ENCODE measurements at regions not wholly inside any gene's neighbourhood (a gene's known extent, or its start where the extent isn't known, plus 50 kb on each side); places are given as distances from the start of the nearest gene placed in this dataset.
"Not testable (repeated sequence)": the region's sequence is repeated elsewhere in the genome, so short reads cannot be mapped to it uniquely, and the experiment has no call there.

DNA sequence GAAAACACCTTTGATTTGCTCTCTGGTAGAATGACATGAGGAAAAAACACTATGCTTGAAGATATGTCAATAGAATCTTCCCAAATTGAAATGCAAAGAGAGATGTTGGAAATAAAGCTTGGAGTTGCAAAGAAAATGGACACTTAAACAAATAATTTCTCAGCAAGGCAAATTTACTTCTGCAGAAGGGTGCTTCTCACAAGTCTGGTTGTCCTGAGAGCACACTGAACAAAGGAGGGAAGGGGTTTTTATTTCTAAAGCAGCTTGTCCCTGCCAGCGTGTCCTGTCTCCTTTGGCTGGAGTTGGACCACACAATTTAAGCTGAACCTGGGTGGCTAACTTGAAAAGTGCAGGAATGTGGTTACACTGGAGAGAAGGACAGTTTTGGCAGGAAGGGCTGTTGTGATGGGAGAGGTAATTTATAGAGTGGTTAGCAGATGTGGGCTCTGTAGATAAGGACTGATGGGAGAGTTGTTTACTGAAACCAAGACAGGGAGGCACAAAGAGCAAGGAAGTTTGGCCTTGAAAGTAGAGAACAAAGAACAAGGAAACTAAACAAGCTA is 454.6 kb upstream of the EYS start:
- DNase-seq (ENCODE audit: low spot score): no peak

DNA sequence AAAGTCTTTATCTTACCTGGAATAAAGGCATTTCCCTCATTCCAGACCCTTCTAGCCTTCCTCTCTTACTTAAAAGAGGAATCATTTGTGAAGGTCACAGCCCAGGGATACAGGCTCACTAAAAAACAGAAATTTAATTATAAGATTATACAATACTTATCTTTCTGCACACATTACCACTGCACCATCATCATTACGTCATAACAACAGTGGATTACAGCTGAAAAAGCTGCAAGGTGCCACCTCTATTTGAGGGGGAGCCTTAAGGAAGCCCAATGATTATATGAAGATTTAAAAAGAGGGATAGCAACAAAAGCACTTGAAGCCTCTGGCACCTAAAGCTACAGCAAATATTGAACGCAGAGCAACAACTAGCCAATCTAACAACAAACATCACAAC is 452.9 kb upstream of the EYS start:
- no peak for DNase-seq (ENCODE audit: low spot score)

DNA sequence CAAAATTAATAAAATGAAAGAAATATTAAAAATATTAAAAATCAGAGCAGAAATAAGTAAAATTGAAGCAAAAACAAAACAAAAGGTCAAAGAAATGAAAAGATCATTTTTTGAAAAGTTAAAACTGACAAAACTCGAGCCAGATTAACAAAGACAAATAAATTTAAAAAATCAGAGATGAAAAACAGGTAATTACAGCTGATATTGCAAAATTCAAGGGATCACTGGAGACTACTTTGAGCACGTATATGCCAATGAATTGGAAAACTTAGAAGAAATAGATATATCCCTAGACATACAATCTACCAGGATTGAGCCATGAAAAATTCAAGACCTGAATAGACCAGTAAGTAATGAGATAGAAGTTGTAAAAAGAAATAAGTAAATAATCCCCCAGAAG is 446.2 kb upstream of the EYS start:
- no peak for DNase-seq (ENCODE audit: low spot score)

DNA sequence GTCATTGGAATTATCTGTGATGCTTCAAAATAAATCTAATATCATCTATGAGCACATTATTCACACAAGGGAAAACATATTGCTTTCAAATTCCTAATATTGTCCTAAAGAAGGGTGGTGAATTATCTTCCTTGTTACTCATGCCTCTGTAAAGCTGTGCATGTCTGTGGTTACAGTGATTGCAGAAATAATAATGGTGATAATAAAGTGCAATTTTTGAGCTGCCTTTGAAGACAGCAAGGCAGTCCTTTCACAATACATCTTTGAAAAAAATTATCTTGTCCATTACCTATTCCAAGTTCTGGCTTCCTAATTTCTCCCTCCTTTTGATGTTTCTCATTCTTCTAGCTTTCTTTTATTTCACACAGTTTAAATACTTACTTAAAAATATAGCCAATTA is 442.1 kb upstream of the EYS start:
- no peak for DNase-seq (ENCODE audit: low spot score)

DNA sequence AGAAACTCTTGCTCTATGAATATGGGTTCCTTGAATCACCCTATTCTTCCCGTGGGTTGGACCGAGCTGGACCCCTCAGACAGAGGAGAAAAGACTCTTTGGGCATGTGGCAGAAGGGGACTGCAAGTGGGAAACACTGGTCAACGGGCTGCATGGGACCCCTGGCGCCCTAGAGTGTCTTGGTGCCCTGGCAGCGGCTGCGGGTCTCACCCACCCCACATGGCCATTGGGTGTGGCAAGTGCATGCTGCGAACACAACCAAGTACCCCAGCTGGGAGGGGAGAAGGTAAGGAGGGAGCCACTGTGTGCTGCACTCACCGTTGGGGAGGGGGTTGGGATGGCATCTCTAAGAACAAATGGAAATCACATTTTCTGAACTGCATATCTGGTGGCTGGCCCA is 438.8 kb upstream of the EYS start:
- no peak for DNase-seq (ENCODE audit: low spot score)

GRCh38 chr6:66134021-66134420 is 427.0 kb upstream of the EYS start:
- no peak for DNase-seq (ENCODE audit: low spot score)

- DNase-seq (ENCODE audit: low spot score): no peak
Measured at GRCh38 chr6:66128656-66129055, 421.6 kb upstream of the EYS start.

GRCh38 chr6:66128243-66128642 is 421.2 kb upstream of the EYS start:
- no peak for DNase-seq (ENCODE audit: low spot score)

GRCh38 chr6:66127061-66127460 is 420.0 kb upstream of the EYS start:
- DNase-seq (ENCODE audit: low spot score): no peak

DNA sequence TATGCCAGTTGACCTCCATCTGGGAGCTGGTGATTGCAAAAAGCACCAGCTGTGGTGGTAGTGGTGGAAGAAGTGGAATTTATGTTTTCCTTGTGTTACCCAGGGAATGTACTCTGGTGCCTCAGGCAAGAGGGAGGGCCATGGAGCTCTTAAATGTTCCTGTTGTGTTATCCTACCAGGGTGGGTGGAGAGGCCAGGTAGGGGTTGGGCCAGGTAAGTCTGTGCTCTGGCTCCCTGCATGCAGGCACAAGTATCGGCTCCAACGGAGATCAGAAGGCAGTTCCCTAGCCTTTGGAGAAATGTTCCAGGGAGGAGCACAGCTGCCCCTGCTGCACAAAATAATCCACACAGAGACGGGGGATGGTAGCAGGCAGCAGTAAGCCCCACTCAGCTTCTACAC is 419.3 kb upstream of the EYS start:
- DNase-seq (ENCODE audit: low spot score): no peak

GRCh38 chr6:66103954-66104353 is 396.9 kb upstream of the EYS start:
- DNase-seq (ENCODE audit: low spot score): no peak

- no peak for DNase-seq (ENCODE audit: low spot score)
Measured at GRCh38 chr6:66103354-66103753, 396.3 kb upstream of the EYS start.

- no peak for DNase-seq (ENCODE audit: low spot score)
Measured at GRCh38 chr6:66096679-66097078, 389.7 kb upstream of the EYS start.

GRCh38 chr6:66094615-66095014 is 387.6 kb upstream of the EYS start:
- no peak for DNase-seq (ENCODE audit: low spot score)

DNA sequence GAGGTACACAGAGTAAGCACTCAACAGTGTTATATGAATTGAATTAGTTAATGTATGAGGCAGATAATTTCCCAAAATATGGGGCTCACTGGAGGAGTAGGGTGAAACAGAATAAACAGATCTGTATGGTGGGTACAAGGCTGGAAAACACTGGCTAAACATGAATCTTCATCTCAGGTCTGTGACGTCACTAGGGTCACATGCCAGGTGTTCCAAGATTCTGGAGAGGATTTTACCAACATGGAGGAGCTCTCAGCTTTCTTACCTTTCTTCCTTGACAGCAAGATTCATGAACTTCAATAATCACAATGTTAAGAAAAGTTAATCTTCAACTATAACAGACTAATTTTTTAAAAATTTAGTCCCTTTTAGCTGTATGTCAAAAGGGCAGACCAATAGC is 385.3 kb upstream of the EYS start:
- not testable (repeated sequence) for DNase-seq (ENCODE audit: low spot score)

GRCh38 chr6:66086532-66086931 is 379.5 kb upstream of the EYS start:
- DNase-seq (ENCODE audit: low spot score): no peak

- no peak for DNase-seq (ENCODE audit: low spot score)
Measured at GRCh38 chr6:66082914-66083313, 375.9 kb upstream of the EYS start.

GRCh38 chr6:66068907-66069306 is 361.9 kb upstream of the EYS start:
- no peak for DNase-seq (ENCODE audit: low spot score)

GRCh38 chr6:66068033-66068432 is 361.0 kb upstream of the EYS start:
- DNase-seq (ENCODE audit: low spot score): no peak

- DNase-seq (ENCODE audit: low spot score): no peak
Measured at GRCh38 chr6:66065313-66065712, 358.3 kb upstream of the EYS start.

DNA sequence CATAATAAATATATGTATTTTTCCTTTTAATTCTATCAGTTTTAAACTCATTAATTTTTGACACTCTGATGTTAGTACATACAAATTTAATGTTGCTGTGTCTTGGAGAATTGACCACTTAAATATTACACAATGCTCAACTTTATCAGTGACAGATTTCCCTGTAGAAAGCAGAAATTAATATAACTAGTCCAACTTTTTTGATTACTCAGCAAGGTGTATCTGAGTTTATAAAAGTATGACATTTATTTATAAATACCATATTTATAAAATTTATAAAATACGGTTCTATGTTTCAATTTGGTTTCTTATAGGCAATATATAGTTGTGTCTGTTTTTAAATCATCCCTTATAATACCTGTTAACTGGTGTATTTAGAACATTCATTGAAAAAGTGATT is 350.0 kb upstream of the EYS start:
- DNase-seq (ENCODE audit: low spot score): no peak

- no peak for DNase-seq (ENCODE audit: low spot score)
Measured at GRCh38 chr6:66054967-66055366, 347.9 kb upstream of the EYS start.

- DNase-seq (ENCODE audit: low spot score): no peak
Measured at GRCh38 chr6:66051812-66052211, 344.8 kb upstream of the EYS start.

DNA sequence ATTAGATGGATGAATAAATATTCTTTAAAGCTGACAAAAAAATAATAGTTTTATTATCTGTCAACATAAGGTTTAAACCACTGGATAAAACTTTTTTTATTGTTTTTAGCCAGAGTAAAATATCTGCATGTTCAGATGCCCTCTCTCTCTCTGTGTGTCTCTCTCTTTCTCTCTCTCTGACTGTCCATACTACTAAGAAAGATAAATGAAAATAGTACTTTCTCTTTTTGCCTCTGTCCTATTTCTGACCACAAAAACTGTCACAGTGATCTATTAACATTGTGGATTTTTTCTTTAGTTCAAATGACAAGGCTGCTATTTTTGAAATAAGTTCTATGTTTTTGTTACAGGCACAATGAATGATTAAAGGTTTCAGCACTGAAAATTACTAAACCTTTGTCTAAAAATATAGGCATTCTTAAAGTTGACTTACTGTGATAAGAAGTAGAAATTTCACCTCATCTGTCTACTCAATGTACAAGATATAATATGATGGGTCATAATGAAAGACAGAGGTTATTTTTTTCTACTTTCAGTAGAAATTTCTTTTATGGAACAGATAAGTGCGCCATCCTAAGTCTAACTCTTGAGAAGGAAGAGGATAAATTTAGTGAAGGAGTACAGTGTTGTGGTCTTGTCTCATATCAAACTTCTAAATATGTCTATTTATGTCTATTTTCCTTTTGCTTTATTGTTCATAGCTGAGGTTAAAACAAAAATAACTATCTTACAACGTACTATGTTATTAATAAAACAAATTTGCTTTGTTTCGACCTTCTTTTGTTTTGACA is 341.9 kb upstream of the EYS start:
- DNase-seq (ENCODE audit: low spot score): no peak

Data from HT-29 (cell line).